B cell (primary cell): ENCODE measurements at regions not wholly inside any gene's neighbourhood (a gene's known extent, or its start where the extent isn't known, plus 50 kb on each side); places are given as distances from the start of the nearest gene placed in this dataset.

Source experiments
- ATAC-seq: fragments of 200-7000 bp; cut with Tn5 transposase; one replicate; pipeline ENCODE4 v1.10.0; 2021; ENCODE audit warnings: low read depth, mild to moderate bottlenecking, moderate number of reproducible peaks, moderate library complexity
- CTCF ChIA-PET: fragments of 350-600 bp; sonication (Branson Sonifier 250); formaldehyde crosslinking; loops from one replicate; lab custom pipeline; 2021; ENCODE audit warnings: antibody characterized with exemption, inconsistent platforms; lab: Charles Lee
- POLR2A ChIA-PET: fragments of 350-600 bp; sonication (Branson Sonifier 250); formaldehyde crosslinking; loops from one replicate; lab custom pipeline; 2021; ENCODE audit warnings: antibody characterized with exemption; lab: Charles Lee
- DNase-seq: peaks from one replicate; pipeline ENCODE4 v3.0.0; 2013
- H2AFZ ChIP-seq: 2 replicates; pipeline ENCODE4 v1.6.1; 2012; ENCODE audit warnings: mild to moderate bottlenecking, low read depth, low read length; ENCODE audit not compliant: insufficient read depth, poor library complexity, severe bottlenecking
- H3K27ac ChIP-seq, 2 donors: 1 replicate in 1 of 2; 2 replicates in 1 of 2; pipeline ENCODE4 v1.5.1; 2012 to 2013; ENCODE audit warnings: low read length in 2 of 2, mild to moderate bottlenecking in 2 of 2, moderate library complexity in 1 of 2
- H3K27me3 ChIP-seq, 4 experiments: fragments of 200-600 bp in 1 of 4; sonication (generic) in 1 of 4; replicated peaks in 1 of 4; 1 replicate in 2 of 4; 2 replicates in 2 of 4; pipeline versions ENCODE4 v1.6.1 to v1.7.0; 2013 to 2016; ENCODE audit warnings: low read length in 3 of 4, mild to moderate bottlenecking in 2 of 4, mixed read lengths in 1 of 4, moderate library complexity in 1 of 4; ENCODE audit not compliant: insufficient read depth in 4 of 4, control insufficient read depth in 3 of 4; ENCODE audit errors: control extremely low read depth in 1 of 4
- H3K36me3 ChIP-seq, 2 experiments: replicated peaks in 1 of 2; 1 replicate in 1 of 2; 2 replicates in 1 of 2; pipeline versions ENCODE4 v1.6.1 to v1.7.1; 2013; ENCODE audit warnings: low read length in 1 of 2; ENCODE audit not compliant: insufficient read depth in 2 of 2, control insufficient read depth in 1 of 2; ENCODE audit errors: control extremely low read depth in 1 of 2, extremely low read depth in 1 of 2
- H3K4me1 ChIP-seq, 2 donors: fragments of 200-600 bp in 1 of 2; sonication (generic) in 1 of 2; 1 replicate in 1 of 2; 2 replicates in 1 of 2; pipeline versions ENCODE4 v1.5.1 to v1.6.1; 2013 to 2017; ENCODE audit warnings: low read length in 2 of 2; ENCODE audit not compliant: control insufficient read depth in 2 of 2, insufficient read depth in 2 of 2
- H3K4me2 ChIP-seq: replicated peaks from 2 replicates; pipeline ENCODE3; 2012; ENCODE audit warnings: mild to moderate bottlenecking, low read depth, low read length; ENCODE audit not compliant: poor library complexity, severe bottlenecking
- H3K4me3 ChIP-seq, 5 experiments: fragments of 200-600 bp in 1 of 5; sonication (generic) in 1 of 5; 1 replicate in 3 of 5; 2 replicates in 2 of 5; pipeline versions ENCODE4 v1.5.1 to v1.7.0; 2011 to 2016; ENCODE audit warnings: low read length in 4 of 5, mild to moderate bottlenecking in 4 of 5, low read depth in 2 of 5, control low read depth in 1 of 5, moderate library complexity in 1 of 5; ENCODE audit not compliant: insufficient read depth in 1 of 5; ENCODE audit errors: control extremely low read depth in 1 of 5, extremely low read depth in 1 of 5
- H3K79me2 ChIP-seq: fragments of 200-600 bp; sonication (generic); one replicate; pipeline ENCODE4 v1.6.0; 2016; ENCODE audit warnings: low read length; ENCODE audit not compliant: control insufficient read depth, insufficient read depth
- H3K9ac ChIP-seq: fragments of 200-600 bp; sonication (generic); 2 replicates; pipeline ENCODE4 v1.6.1; 2017; ENCODE audit warnings: mild to moderate bottlenecking, low read length, moderate library complexity
- H3K9me3 ChIP-seq, 3 donors: one replicate each; pipeline versions ENCODE4 v1.6.1 to v1.7.1; 2013; ENCODE audit warnings: low read length in 2 of 3; ENCODE audit not compliant: control insufficient read depth in 2 of 3, insufficient read depth in 1 of 3; ENCODE audit errors: control extremely low read depth in 1 of 3
- H4K20me1 ChIP-seq: 2 replicates; pipeline ENCODE4 v1.6.0; 2012; ENCODE audit warnings: mild to moderate bottlenecking, low read length; ENCODE audit not compliant: insufficient read depth, control insufficient read depth, poor library complexity, severe bottlenecking
- H3K27ac Mint-ChIP-seq: one replicate; pipeline ENCODE4 v1.8.0; 2021; ENCODE audit warnings: mixed read lengths
- H3K27me3 Mint-ChIP-seq: one replicate; pipeline ENCODE4 v1.8.0; 2021; ENCODE audit warnings: mixed read lengths
- H3K4me1 Mint-ChIP-seq: one replicate; pipeline ENCODE4 v1.8.0; 2021; ENCODE audit warnings: mixed read lengths
- H3K4me3 Mint-ChIP-seq: one replicate; pipeline ENCODE4 v1.8.0; 2021; ENCODE audit warnings: mixed read lengths
- H3K9me3 Mint-ChIP-seq: one replicate; pipeline ENCODE4 v1.8.0; 2022; ENCODE audit warnings: mixed read lengths; ENCODE audit not compliant: insufficient read depth
- CTCF ChIP-seq: fragments of 200-600 bp; IDR thresholded peaks from one replicate; pipeline ENCODE4 v1.8.0; 2022; ENCODE audit warnings: antibody characterized with exemption, mild to moderate bottlenecking
- EZH2 ChIP-seq: IDR thresholded peaks from 2 replicates; pipeline ENCODE4 v1.6.1; 2012; ENCODE audit warnings: borderline replicate concordance, low read depth, mild to moderate bottlenecking, moderate library complexity, low read length; ENCODE audit not compliant: insufficient read depth, poor library complexity, severe bottlenecking
- WGBS: methylation state at CpG from one replicate; pipeline ENCODE4 v1.1.5; 2013; ENCODE audit warnings: missing lambda C conversion rate; ENCODE audit not compliant: insufficient coverage; 5-methylcytosine and 5-hydroxymethylcytosine counted together
- intact Hi-C: fragments of 100-400 bp; cut with micrococcal nuclease; formaldehyde crosslinking; loops from one replicate; pipeline ENCODE4 v1.10.0; 2022

DNA sequence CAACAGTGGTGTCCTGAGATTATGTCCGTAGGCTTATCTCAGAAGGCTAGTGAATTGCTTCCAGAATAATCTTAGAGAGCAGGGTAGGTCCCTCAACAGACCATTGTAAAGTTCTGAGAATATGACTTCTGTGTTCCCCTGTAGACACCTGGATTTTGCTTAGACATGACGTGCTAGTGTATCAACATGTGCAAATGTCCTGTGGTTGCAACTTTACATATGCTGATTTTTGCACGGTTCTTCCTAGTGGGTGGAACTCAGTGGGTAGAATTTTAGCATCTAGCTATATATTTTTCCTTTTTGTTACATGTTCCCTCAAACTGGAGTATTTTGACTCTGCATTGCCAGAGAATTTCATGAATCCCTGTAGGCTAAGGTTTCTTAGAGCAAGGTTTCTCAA is 459.2 kb downstream of the RNF144B start:
- H3K4me3 ChIP-seq: no peak overlapping the region
- no peaks in the 10 kb centered on the region for H3K36me3 ChIP-seq
- H3K9ac ChIP-seq: no peak overlapping the region
- H3K4me1 ChIP-seq: no peaks in the 10 kb centered on the region
- no peak overlapping the region for H3K27ac ChIP-seq
- H3K27me3 ChIP-seq: no peaks in the 10 kb centered on the region
- H3K27me3 Mint-ChIP-seq: no peaks in the 10 kb centered on the region
- no peaks in the 10 kb centered on the region for H4K20me1 ChIP-seq
- peaks cover 0 to 3% (median 0%) of the 10 kb centered on the region in 3 donors for H3K9me3 ChIP-seq
- 100% methylated on average over 1 of the region's 3 CpGs for WGBS
- H3K4me3 Mint-ChIP-seq: no peak overlapping the region
- intact Hi-C loops: no loop called here
- POLR2A ChIA-PET: no interaction called here
- H3K79me2 ChIP-seq: no peaks in the 10 kb centered on the region
- no peak overlapping the region for H3K4me2 ChIP-seq
- ATAC-seq (no peak), DNase-seq (no peak)
- no peaks in the 10 kb centered on the region for H3K9me3 Mint-ChIP-seq
- CTCF ChIA-PET: no interaction called here
- no peak overlapping the region for H2AFZ ChIP-seq
- H3K27ac Mint-ChIP-seq: no peak overlapping the region
- TF ChIP-seq CTCF (no peak), EZH2 (no peak)
- no peaks in the 10 kb centered on the region for H3K4me1 Mint-ChIP-seq

DNA sequence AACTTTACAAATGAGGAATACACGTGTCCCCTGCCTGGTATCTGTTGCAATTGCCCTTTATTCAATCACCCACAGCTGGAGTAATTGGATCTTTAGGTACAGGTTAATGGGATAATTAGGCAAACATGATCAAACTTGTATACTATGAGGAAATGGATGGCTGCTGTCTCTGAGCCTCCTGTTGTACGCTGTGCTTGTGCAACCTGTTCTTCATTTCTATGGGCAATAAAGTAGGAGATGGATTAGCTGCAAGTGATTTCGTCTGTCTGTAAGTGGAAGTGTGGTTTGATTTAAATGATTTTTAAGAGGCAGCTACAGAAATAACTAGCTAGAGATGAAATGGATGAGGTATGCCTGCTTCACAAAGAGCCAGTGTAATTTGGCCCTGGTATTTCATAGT is 474.1 kb downstream of the RNF144B start:
- Mint-ChIP-seq H3K4me1 (no peaks in the 10 kb centered on the region), H3K9me3 (peaks cover 3% of the 10 kb centered on the region), H3K4me3 (no peak overlapping the region), H3K27ac (no peak overlapping the region), H3K27me3 (no peaks in the 10 kb centered on the region)
- Histone ChIP-seq H3K4me1 (no peaks in the 10 kb centered on the region), H4K20me1 (no peaks in the 10 kb centered on the region), H3K9me3 (peaks cover 0 to 3% (median 0%) of the 10 kb centered on the region in 3 donors), H3K27ac (no peak overlapping the region), H3K36me3 (no peaks in the 10 kb centered on the region), H3K27me3 (no peaks in the 10 kb centered on the region), H3K79me2 (no peaks in the 10 kb centered on the region), H3K4me2 (no peak overlapping the region), H3K9ac (no peak overlapping the region), H2AFZ (no peak overlapping the region), H3K4me3 (no peak overlapping the region)
- ChIA-PET POLR2A (no interaction called here), CTCF (no interaction called here)
- WGBS: 0% methylated on average over 1 of the region's 3 CpGs
- DNase-seq (no peak), ATAC-seq (no peak)
- intact Hi-C loops: no loop called here
- TF ChIP-seq CTCF: no peak
- TF ChIP-seq EZH2: no peak
